Suppressor macrophage treated with lipopolysaccharide for 1 hour (primary cell): ENCODE measurements at regions not wholly inside any gene's neighbourhood (a gene's known extent, or its start where the extent isn't known, plus 50 kb on each side); places are given as distances from the start of the nearest gene placed in this dataset.
A peak's percentile ranks its signal among the peaks of the same experiment; 100 is the strongest.
"Not testable (repeated sequence)": the region's sequence is repeated elsewhere in the genome, so short reads cannot be mapped to it uniquely, and the experiment has no call there.

ENCODE experiments used
- DNase-seq, 3 donors: peaks; one replicate each; pipeline ENCODE4 v3.0.0-alpha.2; 2020 to 2022

GRCh38 chr16:80915079-80915450 is 91.6 kb downstream of the CMC2 start:
- DNase-seq = no peak

- DNase-seq = no peak
Measured at GRCh38 chr16:80914379-80915078, 92.2 kb downstream of the CMC2 start.

GRCh38 chr16:80913397-80913796 is 93.3 kb downstream of the CMC2 start:
- no peak for DNase-seq

- no peak for DNase-seq
Measured at GRCh38 chr16:80912651-80913050, 94.0 kb downstream of the CMC2 start.

- no peak for DNase-seq
Measured at GRCh38 chr16:80910434-80910833, 96.3 kb downstream of the CMC2 start.

GRCh38 chr16:80909720-80910119 is 97.0 kb downstream of the CMC2 start:
- DNase-seq = no peak

- DNase-seq = not testable (repeated sequence)
Measured at GRCh38 chr16:80906169-80906568, 100.5 kb downstream of the CMC2 start.

GRCh38 chr16:80903616-80904015 is 99.2 kb upstream of the CDYL2 start:
- DNase-seq = no peak

GRCh38 chr16:80902306-80903110 is 98.1 kb upstream of the CDYL2 start:
- no peak for DNase-seq

- DNase-seq = no peak
Measured at GRCh38 chr16:80900593-80900954, 96.2 kb upstream of the CDYL2 start.

GRCh38 chr16:80899809-80900592 is 95.6 kb upstream of the CDYL2 start:
- DNase-seq = no peak

GRCh38 chr16:80896776-80897175 is 92.4 kb upstream of the CDYL2 start:
- DNase-seq = no peak

- no peak for DNase-seq
Measured at GRCh38 chr16:80894091-80894490, 89.7 kb upstream of the CDYL2 start.

GRCh38 chr16:80893686-80894085 is 89.3 kb upstream of the CDYL2 start:
- DNase-seq = no peak

GRCh38 chr16:80892395-80892794 is 88.0 kb upstream of the CDYL2 start:
- not testable (repeated sequence) for DNase-seq

GRCh38 chr16:80889779-80890359 is 85.5 kb upstream of the CDYL2 start:
- no peak for DNase-seq

- no peak for DNase-seq
Measured at GRCh38 chr16:80887062-80887461, 82.7 kb upstream of the CDYL2 start.

- DNase-seq = no peak
Measured at GRCh38 chr16:80883816-80884215, 79.4 kb upstream of the CDYL2 start.

- no peak for DNase-seq
Measured at GRCh38 chr16:80883159-80883642, 78.8 kb upstream of the CDYL2 start.

GRCh38 chr16:80875616-80876015 is 71.2 kb upstream of the CDYL2 start:
- DNase-seq = no peak

- no peak for DNase-seq
Measured at GRCh38 chr16:80874925-80875324, 70.5 kb upstream of the CDYL2 start.

GRCh38 chr16:80862160-80862705 is 57.8 kb upstream of the CDYL2 start:
- DNase-seq = peak in 1 of 3 donors; percentile 10
